GDM1 (cell line): ENCODE measurements at regions not wholly inside any gene's neighbourhood (a gene's known extent, or its start where the extent isn't known, plus 50 kb on each side); places are given as distances from the start of the nearest gene placed in this dataset.

ENCODE experiments used
- DNase-seq: peaks from one replicate; lab custom pipeline; 2025; lab: John Stamatoyannopoulos, UW

- DNase-seq, result no peak
These were observed 232.5 kb upstream of the RTL1 start for GRCh38 chr14:101135796-101136742.

GRCh38 chr14:101137234-101137633 is 233.7 kb upstream of the RTL1 start:
- DNase-seq, result no peak

DNA sequence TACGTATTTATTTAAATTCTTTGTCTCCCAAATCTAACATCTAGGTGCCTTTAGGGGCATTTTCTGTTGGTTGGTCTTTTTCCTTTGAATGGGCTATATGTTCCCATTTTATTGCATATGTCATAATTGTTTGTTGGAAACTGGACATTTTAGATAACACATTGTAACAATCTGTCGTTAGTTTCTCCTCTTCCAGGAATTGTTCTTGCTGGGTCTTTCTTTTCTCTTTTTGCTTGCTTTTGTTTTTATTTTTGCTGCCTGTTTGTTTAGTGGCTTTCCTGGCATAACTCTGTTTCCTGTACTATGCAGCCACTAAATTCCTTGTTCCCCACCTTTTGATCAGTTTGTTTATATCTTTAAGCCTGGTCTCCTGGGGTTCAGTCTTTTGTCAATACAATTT is 244.3 kb upstream of the RTL1 start:
- DNase-seq, result no peak

DNA sequence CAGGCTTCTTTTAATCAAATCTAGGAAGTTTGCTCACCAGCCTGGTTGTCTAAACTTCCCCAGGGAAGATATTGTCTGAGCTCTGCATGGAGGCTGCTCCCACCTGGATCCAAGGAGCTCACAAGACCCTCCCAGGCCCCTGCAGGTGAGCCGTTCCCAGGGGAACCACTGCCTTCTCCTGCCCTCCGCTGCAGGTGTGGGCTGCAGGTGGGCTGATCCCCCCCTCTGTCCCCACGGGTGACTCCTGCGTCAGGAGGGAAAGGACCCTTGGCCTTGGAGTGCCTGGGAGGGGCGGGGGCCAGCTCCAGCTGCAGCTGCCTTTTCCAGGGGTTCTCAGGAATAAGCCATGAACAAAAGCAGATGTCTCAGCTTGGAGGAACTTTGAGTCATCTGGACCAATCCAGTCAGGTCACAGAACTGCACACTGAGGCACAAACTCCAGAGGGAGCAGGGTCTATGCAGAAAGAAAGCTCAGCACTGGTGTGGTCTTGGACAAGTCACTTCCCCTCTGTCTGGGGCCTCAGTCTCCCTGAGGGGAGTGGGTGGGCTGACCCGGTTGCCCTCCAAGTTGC is 246.6 kb upstream of the RTL1 start:
- DNase-seq, result no peak

DNA sequence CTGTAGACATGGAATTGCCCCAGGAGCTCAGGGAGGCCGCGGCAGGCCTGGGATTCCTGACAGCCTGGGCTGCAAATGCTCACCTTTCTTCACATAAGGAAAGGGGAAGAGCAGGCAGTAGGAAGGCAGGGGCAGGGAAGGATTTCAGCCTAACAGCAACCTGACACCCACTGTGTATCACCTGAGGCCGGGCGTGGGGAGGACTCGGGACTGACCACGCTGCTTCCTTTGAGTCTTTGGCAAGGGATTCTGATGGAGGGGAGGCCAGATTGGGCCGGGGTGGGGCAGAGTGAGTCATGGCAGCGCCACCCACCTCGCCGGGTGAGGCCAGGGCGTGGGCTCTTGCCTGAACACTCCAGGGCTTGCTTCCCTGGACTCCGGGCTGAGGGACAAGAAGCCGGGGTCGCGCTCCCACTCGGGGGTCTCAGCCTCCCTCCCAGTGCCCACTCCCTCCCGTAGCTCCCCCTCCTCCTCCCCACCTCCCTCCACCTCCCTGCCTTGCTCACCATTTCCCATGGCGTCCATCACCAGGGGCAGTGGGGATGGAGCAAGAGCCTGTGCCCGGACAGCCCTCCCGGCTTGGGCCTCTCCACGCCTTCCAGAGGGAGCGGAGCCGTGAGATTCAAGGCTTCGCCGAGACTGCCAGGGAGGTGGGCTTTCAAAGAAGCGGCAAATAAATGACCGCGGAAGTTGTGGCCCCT is 247.9 kb upstream of the RTL1 start:
- DNase-seq, result no peak

DNA sequence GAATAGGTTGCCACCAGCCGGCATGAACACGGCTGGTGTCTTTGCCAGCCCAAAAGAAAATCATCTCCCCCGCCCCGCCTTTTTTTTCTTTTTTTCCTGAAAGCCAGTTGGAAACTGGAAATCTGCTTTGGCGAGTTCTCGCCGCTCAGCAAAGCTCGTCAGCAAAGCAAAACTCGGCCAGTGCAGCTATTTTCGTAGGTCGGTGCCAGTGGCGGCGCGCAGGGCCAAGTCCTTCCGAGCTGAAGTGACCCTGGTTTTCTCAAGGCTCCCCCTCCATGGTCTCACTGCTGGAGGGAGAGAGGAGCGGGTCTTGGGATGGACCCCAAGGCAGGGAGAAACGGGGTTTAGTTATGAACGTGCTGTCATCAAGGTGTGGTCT is 248.4 kb upstream of the RTL1 start:
- DNase-seq, result no peak

GRCh38 chr14:101152855-101153254 is 249.3 kb upstream of the RTL1 start:
- DNase-seq, result no peak

GRCh38 chr14:101153691-101154090 is 250.2 kb upstream of the RTL1 start:
- DNase-seq, result no peak

GRCh38 chr14:101155575-101155974 is 252.1 kb upstream of the RTL1 start:
- no peak for DNase-seq

GRCh38 chr14:101167428-101167827 is 263.9 kb upstream of the RTL1 start:
- DNase-seq, result no peak

- no peak for DNase-seq
These were observed 265.7 kb upstream of the RTL1 start for GRCh38 chr14:101169267-101169666.

- DNase-seq, result no peak
These were observed 268.1 kb upstream of the RTL1 start for GRCh38 chr14:101171650-101172049.

DNA sequence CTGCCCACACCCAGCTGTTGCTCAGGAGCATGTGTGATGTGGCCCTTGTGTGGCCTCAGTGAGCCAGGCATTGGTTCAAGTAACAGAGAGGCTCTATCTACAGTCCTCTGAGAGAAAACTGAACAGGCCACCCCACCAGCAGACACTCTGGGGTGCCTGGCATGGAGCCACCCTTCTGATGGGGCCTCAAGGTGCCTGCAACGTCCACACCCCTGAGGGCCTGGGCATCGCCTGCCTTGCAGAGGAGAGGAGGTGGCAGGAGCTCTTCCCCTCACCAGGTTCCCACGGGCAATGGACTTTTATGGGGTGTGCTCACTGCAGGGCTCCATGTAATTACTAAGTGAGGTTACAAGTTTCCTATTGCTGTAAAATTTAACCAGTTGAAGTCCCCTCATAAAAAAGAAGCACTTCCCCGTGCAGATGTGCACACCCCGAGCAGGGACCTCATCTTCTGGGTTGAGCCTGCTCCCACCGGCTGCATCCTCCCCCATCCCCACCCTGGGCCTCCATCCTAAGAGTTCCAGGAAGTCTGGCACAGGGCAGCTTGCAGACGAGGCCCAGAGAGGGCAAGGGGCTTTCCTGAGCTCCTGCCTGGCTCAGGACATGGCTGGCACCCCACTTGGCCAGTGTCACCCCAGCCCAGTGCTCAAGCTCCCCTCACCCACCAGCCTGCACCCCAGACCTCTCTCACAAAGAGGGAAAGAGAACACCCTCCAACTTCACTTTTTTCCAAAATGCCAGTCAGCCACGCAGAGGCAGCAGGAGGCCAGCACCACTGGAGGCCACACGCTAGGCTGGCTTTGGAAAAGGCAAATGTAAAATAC is 270.4 kb upstream of the RTL1 start:
- DNase-seq, result no peak

DNA sequence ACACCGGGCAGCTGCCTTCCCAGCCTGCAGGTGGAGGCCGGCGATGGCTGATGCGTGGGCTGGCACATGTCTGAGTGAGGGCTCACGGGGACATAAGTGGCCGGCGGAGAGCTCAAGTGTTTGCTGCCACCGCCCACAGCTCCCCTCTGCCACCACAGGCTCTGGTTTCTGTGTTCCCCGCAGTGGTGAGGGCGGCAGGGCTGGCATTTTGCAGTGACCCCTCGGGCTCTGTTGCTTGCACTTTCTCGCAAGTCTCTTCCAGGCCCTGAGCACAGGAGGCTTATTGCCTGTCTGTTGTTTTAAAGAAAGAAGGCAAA is 271.0 kb upstream of the RTL1 start:
- no peak for DNase-seq

- DNase-seq, result no peak
These were observed 271.6 kb upstream of the RTL1 start for GRCh38 chr14:101174980-101175606.

DNA sequence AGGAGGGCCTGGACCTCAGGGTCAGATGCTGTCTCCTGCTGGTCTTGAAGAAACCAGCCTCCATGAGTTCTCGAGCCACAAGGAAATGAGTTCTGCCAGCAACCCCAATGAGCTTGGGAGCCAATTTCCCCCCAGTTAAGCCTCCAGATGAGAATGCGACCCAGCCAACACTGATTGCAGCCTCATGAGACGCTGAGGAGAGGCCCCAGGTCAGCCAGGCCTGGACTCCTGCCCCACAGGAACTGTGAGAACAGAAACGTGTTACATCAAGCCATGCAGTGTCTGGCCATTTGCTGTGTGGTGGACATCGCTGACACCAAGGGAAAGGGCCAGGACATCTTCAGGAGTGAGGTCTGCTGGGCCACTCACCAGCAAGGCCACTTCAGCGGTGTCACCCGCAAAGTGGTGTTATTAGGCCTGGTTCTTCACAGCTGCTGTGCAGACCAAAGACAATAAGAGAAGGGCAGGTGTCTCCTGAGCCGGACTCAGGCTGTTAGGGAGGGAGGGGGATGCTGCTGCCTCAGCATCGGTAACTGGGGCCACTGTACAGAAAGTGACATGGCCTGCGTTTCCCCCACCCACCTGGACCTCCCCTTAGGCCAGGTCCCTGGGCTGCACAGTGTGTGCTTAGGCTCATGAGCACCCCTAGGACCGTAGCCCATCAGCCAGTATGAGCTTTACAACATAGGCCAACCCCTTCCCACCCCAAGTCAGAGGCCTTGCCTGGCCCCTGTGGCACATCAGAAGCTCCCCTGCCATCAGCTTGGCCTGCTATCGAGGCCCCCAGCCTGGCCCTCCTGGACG is 272.4 kb upstream of the RTL1 start:
- DNase-seq, result no peak

DNA sequence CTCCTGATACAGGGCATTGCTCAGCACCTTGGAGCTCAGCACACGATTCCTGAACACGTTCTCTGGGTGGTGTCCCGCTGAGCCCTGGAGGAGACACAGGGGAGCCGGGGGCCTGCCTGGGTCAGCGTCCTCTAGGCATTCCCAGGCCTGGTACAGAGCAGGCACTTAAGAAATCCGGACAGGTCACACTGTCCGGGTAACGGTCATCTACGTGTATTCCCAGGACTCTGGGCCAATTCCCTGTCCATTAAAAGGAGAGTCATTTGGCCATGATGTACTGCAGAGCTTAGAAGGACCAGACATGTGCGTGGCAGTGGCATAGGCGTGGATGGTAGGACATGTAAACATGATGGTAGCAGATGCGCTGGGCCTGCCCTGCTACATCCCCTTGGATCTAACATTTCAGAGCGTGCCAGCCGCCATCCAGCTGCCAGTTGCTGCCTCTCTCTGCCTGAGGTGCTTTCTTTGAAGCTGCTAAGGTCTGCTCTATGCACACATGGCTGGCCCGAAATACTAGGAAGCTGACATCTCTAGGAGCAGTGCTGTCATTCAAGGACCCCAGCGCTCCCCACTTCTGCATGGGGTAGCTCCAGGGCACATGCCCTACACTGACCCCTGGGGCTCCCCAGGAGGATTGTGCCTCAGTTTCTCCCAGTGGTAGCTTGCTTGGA is 273.1 kb upstream of the RTL1 start:
- no peak for DNase-seq

- DNase-seq, result no peak
These were observed 273.9 kb upstream of the RTL1 start for GRCh38 chr14:101177301-101177971.

DNA sequence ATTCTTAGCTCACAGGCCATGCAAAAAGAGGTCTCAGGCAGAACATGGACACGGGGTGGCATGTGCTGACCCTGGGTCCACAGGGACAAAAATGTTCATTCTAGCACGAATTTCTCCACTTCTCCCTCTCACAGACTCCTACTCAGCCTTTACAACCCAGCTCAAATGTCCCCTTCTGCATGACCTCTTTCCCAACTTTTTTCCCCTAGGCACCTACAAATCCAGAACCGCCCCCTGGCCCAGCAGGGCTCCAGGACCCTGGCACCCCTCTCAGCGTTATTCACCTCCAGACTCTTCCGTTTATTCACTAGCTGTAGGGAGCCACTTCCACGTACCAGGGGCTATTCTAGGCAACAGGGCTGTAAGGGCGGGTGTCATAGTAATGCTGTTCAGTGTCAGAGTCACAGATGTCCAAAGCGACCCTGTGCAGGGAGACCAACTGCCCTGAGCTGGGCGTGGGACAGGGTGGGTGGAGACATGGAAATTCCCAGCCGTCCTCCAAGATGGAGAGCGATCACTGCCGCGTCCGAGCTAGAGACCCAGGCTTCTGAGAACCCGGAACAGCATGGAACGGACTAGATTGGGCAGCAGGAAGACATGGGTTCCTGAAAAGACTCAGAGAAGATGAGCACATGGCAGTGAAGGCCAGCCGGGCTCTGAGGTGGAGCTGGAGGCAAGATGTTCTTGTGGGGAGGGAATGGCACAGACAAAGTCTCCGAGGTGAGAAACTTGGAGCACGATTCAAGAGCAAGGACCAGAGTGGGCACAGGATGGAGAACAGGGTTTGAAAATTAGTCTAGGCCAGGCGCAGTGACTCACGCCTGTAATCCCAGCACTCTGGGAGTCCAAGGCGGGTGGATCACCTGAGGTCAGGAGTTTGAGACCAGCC is 274.9 kb upstream of the RTL1 start:
- DNase-seq, result no peak
